NCI-H2227 (cell line): ENCODE measurements at regions not wholly inside any gene's neighbourhood (a gene's known extent, or its start where the extent isn't known, plus 50 kb on each side); places are given as distances from the start of the nearest gene placed in this dataset.
"Not testable (repeated sequence)": the region's sequence is repeated elsewhere in the genome, so short reads cannot be mapped to it uniquely, and the experiment has no call there.

Source experiments
- DNase-seq: peaks from one replicate; lab custom pipeline; 2025; ENCODE audit not compliant: unreplicated experiment; lab: John Stamatoyannopoulos, UW

DNA sequence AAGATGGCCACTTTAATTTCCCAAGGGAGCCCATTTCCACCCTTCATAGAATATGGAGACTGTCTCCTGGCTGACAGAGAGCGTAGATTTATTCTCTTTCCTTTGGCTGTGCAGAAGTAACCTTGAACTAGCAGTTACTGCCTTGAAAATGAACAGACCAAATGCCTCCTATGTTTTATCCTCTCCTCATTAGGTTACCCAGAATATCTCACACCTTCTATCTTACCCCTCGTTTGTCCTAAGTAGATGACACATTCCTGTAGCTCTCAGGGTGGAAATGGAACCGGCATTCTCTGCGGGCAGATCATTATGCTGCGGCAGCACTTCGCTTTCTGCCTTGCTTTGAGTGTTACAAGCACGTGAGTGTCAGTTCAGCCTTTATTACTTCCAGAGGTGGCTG lies 336.5 kb downstream of the DCDC2C start:
- no peak for DNase-seq

DNA sequence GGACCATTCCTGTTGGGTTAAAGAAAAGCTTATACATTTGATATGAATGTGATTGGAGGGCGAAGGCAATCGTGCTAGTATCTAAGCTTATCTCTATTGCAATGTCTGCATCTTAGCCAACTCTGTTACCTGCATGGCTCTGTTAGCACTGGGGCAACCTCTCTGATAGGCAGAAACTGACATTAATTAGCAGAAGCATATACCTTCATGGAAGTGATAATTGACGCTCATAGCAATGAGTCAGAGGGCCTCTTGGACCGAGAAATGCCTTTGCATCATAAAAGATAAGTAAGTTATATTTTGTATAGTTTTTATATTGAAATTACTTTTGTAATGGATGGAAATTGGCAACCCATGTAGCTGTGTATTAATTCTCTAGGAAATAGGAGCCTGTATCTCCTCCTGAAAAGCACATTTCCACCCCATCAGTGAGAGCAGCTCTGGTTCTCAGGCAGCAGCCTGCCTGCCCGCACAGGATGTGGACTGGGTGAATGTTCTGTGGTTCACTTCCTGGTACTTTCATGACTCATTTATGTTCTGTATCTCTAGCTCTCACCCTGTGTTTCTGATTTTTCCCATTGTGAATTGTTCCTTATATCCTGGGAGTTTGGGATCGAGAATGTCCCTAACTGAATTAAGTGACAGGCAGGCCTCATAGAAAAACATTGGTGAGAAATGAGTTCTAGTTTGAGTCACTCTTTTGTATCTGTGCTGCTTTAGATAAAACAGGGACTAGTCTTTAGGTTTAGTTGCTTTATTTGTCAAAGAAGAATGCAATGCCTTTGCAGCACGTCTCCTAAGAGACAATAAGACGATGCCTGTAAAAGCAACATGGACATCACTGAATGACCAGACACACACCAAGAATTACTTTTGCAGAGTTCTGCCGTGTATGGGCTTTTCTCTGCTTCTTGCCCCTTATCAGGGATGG lies 344.9 kb downstream of the DCDC2C start:
- no peak for DNase-seq

DNA sequence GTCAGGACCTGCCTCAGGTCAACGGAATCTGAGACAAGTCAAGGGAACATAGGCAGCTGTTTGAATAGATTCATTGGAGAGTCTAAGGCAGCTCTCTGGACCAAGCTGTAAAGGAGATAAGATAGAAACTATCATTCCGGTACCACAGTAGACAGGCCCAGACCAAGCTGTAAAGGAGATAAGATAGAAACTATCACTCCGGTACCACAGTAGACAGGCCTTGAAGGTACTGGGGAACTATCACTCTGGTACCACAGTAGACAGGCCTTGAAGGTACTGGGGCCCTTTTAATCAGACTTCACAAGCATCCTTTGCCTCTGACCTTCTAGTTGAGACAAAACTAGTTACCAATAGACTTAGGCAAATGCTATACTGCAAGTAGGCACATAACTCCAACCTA lies 346.1 kb downstream of the DCDC2C start:
- DNase-seq, result no peak

DNA sequence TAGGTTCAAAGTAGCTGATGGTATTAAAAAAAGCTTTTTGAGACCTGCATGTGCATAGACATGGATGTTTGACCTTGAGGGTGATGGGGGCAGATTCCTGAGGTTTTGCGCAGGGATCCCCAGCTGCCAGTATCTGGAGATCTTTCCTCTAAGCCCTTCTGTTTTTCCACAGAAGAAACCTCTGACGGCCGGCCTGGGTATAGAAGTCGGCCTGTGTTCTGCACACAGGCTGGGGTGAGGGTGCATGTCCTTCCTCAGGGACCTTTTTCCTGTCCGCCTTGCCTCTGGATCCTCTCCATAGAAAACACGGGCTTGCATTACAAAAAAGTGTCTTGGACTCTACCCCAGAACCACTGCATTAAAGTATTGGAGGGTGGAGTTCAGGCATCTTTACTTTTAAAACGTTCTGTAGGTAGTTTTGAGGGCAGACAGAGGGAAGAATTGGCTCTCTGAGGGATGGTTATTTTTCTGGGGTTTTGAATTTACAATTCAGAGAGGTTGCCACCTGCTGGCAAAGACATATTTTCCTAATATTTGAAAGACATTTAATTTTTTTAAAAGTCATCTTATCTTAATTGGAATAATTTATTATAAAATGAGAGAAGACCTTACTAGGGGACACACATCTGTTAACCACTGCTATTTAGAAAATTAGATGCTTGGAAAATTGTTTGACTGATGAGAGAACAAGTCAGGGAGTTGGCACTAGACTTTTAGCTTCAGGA lies 350.6 kb downstream of the DCDC2C start:
- DNase-seq, result no peak

DNA sequence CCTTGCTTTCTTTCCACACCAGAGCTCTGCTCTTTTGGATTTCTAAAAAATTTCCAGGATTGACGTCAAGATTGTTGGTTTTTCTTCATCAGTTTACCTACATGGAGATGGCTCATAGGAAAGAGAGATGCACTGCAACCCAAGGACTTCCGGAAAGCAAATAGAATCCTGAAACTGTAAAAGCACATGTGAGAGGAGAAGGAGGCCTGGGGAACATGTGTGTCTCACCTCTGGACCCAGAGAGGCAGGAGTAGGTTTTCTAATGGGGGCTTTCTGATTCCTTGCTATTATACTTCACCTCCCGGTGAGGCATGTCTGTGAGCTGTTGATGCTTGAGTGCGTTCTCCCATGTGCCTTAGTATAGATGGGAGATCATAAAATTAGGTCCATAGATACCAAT lies 362.8 kb downstream of the DCDC2C start:
- DNase-seq, result no peak

DNA sequence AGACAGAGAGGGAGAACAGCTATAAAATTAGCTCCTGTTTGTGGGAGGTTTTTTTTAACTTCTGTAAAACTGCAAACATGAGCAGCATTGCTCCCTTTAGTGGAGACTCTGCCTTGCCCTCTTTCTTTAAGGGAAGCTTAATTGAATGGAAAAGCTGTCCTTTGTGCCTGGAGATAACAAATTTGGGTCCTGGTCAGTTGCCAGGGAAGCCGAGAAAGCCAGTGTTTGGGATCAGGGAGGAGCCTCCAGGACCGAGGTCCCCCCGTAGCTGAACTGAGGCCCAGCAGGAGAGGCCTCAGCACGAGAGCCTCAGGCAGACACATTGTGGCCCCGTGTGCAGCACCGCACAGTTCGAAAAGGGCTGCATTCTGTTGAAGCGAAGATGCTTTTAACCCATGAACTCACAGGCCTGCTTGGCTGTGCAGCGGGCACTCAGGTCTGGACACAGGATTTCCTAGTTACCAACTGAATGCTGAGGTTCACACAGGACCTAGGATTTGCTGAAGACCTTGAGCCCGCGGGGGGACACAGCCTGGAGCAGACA lies 369.7 kb downstream of the DCDC2C start:
- no peak for DNase-seq

DNA sequence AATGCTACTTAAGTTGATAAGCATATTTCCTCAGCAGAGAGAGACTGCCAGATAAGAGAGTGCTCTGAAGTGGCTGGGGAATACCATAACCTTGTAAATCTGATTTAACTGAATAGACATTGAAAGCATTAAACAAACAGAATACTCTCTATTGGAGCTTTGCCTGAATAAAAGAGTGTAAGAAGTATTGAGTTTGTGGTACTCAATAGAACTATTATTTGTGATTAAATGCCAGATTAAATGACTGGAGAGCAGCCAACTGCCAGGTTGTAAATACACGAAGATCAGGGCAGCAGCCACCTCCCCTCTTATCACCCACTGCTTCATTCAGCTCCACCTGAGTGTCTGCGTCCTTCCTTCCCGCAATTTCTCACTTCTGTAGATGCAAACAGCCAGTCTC lies 373.6 kb downstream of the DCDC2C start:
- peak; percentile 10 for DNase-seq

DNA sequence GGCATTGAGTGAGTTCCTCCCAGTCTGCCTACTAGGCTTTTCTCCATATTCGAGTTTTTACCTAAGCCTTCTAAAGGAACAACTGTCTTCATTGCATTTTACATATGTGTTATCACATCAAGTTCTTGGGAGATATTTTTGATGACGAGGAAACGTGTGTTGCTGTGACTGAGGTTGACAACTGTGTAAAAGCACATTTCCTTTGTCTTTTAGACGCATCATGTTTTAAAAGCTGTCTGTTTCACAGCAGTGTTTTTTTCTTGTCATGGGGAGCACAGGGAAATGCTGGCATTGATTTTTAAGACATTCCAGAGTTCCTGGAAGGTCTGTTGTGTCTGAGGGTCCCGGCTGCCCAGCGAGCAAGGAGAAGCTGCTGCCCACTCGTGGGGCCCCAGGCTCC lies 381.8 kb downstream of the DCDC2C start:
- no peak for DNase-seq

DNA sequence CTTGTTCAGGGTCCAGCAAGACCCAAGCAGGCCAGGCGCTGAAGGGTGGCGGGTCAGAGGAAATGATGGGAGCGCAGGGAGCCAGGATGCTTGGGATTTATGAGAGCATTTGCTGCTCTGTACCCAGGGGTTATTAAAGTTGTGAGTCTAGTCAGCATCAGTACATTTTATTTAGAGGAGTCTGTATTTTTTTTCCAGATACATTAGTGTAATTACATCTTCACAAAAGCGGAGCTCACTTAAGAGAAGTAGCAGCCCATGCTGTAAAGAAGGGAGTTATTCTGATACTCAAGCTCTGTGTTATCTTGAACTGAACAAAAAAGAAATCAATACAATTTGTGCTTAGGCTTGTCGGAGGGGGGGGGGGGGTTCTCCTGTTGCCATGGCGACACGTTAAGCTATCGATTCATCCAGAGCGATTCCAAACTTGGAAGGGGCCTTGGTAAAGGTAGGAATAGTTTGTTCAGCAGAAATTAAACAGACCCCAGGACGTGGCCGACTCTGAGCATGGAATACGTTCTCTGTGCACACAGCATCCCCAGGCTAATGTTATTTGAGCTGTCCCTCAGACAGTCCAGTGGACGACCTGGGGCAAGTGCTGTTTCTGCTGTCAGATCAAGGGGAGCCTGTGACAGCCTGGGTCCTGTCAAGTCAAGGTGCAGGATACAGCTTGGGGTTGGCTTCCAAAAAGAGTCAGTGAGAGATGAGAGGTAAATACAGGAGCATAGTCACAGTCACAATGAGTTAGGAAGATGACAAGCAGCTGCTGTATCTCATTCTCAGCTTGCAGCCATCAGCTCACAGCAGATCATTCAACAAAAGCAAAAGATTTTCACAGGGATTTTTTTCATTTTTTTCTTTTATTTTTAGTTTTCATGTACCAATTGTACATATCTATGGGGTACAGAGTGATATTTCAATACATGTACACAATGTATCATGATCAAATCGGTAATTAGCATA lies 387.6 kb downstream of the DCDC2C start:
- DNase-seq, result peak; percentile 46

DNA sequence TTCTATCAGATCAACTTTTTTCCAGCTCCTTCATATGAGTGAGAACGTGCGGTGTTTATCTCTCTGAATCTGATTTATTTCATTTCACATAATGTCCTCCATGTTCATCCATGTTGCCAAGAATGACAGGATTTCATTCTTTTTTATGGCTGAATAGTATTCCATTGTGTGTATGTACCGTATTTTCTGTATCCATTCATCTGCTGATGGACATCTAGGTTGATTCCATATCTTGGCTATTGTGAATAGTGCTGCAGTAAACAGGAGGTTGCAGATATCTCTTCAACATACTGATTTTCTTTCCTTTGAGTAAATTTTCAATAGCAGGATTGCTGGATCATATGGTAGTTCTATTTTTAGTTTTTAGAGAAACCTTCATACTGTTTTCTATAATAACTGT lies 388.5 kb downstream of the DCDC2C start:
- no peak for DNase-seq

DNA sequence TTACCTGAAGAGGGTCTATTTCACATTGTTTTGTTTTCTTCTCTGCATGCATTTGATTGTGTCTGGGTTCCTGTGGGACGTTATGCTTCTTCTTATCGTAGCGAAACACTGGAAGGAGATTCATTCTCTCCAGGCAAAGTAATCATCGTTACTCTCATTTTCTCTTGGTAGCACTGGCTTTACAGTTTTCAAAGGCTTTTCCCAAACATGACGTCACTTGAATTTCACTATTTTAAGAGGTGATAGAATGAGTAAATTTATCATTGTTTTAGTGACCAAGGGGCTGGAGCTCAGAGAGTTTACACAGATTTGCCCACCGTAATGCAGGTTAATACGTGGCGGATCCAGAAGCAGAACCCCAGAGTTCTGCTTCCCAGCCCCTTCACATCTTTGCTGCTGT lies 391.4 kb downstream of the DCDC2C start:
- DNase-seq, result no peak

DNA sequence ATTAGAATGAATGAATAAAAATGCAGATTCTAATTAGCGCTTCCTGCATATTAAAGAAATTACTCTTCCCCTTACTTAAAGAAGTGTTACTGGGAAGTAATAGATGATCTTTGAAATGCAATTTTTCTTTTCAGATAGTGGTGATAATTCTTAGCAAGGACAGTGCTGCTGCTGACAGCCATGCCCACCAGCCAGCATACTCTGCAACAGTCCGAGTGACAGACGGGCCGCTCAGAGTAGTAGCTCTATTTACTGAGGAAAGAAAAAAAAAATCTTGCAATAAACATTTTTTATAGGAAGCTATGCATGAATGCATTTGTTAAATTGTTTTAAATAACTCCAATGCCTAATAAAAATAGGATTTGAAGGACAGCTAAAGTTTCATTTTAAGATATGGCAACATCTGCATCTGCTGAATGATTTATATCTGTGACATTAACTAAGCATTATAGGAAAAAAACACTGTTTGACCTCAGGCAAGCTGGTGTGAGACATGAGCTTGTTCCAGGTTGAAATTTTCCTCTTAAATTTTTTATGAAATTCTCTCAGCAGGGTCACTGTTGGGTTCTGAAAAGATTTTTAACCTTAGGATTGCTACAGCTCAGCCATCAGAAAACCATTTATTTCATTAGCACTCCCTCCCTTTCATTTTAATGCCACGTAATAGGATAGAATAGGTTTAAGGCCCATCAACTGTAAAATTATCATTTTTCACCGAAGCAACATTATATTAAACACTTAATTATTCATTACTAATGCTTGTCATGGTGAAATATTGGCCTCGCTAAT lies 393.8 kb downstream of the DCDC2C start:
- DNase-seq, result no peak

DNA sequence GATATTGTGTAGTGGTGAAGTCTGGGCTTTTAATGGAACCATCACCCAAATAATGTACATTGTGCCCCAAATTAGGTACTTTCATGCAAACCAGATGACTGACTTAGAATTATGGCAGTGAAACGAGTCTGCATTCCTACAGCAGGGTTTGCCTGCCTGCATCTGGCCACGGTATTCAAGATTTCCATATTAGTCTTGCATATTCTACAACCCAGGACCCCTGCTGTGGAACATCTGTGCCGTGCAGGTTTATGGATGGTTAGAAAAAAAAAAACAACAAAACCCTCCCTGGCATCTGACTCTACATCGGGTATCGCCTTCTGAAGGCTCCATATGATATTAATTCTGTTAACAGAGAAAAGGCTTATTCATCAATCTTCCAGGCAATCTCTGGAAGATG lies 394.8 kb downstream of the DCDC2C start:
- no peak for DNase-seq

DNA sequence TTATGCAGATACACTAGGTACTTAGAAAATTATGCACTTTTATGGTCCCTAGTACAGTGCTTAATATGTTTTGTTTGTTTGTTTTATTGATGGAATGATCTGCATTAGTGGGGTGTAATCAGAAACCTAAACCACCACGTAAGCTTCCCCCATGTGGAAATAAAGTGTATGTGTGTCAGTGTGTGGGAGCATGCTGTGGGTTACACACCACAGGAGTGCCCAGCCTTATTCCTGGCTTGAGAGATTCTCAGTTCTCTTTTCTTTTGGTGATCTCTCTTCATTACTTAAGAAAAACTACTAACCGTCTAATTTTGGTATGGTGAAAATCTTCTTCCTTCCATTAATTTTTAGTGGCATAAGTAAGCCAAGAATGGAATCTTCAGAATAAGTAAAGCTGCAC lies 398.6 kb downstream of the DCDC2C start:
- no peak for DNase-seq

DNA sequence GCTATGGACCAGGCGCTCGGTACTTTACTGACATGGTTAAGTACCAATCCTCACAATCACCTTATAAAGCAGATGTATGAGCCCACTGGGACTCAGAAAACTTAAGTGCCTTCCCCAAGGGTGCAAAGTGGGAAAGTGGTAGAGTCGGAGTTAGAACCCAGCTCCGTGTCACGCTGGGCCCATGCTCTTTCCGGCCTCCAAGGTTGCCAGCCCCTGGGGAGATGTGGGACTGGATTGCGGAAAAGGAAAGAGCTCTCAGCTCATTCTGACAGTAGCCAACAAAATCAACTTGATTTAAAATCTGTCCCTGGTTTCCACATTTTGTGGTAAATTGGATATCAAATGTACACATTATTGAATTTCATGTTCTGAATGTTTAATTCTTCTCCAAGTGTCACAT lies 403.8 kb downstream of the DCDC2C start:
- DNase-seq, result no peak

DNA sequence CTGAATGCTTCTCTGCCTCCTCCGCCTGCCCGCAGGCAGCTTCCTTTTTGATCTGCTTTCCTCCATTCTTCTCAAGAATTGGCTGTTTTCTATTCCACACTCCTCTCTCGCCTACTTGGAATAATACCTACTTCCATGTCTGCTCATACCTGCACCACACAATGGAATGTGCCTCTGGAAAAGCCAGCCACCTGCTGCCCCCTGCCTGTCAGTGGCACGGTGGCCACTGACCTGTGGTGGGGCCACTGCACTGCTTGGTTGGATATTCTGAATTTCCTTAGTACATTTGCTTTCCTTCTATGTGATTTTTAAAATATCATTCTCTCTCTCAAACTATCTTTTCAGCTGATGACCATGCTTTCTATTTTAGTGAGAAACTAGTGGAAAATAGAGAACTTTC lies 406.9 kb downstream of the DCDC2C start:
- no peak for DNase-seq

DNA sequence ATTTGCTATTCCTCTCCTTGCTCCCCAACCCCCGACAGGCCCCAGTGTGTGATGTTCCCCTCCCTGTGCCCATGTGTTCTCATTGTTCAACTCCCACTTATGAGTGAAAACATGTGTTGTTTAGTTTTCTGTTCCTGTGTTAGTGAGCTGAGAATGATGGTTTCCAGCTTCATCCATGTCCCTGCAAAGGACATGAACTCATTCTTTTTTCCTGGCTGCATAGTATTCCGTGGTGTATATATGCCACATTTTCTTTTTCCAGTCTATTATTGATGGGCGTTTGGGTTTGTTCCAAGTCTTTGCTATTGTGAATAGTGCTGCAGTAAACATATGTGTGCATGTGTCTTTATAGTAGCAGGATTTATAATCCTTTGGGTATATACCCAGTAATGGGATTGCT lies 412.1 kb downstream of the DCDC2C start:
- not testable (repeated sequence) for DNase-seq

DNA sequence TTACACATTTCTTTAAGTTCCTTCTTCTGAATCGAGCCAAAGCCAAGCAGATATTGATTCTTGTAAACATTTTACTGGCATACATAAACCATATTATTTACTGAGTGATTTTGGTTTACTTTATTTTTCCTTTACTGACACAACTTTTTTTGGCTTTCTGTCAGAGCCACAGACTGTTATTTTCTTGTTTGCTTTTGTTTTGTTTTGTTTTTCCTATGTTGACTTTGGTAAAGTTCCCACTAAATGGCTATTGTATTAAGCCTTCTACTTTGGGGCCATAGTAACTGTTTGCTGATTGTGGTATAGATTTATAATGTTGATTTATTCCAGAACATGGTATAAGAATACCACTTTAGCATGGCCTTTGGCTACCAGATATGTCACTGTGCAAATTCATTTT lies 419.4 kb downstream of the DCDC2C start:
- no peak for DNase-seq

DNA sequence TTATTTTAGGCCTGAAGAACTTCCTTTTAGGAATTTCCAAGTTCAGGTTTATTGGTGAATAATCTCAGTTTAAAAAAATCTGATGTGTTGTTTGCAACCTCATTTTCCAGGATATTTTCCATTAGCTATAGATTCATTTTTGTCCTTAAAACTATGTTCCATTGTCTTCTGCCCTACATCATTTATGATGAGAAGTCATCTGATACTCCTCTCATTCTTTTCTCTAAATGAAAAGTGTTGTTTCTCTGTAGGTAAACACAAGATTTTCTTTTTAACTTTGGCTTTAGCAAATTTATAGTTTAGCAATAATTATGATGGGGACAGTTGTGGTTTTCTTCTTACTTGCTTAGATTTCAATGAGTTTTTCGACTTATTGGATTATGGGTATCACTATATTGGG lies 427.3 kb downstream of the DCDC2C start:
- DNase-seq, result no peak
